Umbilical cord (tissue), 1 donor: ENCODE measurements at regions not wholly inside any gene's neighbourhood (a gene's known extent, or its start where the extent isn't known, plus 50 kb on each side); places are given as distances from the start of the nearest gene placed in this dataset.
A peak's percentile ranks its signal among the peaks of the same experiment; 100 is the strongest.

Experiments
- DNase-seq: peaks from one replicate; pipeline ENCODE4 v3.0.0-alpha.2; 2015; ENCODE audit warnings: low spot score

DNA sequence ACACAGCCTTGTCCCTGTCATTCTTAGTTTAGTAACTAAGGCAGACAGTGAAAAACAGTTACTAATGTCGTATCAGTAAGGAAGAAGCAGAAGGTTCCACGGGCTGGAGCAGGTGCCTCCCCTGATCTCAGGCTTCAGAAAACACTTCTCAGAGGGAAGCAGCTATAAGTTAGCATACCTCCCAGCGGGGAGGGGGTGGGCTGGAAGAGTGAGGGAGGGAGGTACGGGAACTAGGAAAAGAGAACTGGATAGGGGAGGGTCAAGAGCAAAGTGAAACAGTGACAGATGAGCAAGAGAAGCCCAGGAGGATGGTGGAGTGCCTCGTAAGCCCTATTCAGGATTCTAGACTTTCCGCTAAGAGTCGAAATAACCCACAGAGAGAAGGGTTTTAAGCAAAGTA, 186.3 kb upstream of the XYLT1 start:
- DNase-seq, result no peak

DNA sequence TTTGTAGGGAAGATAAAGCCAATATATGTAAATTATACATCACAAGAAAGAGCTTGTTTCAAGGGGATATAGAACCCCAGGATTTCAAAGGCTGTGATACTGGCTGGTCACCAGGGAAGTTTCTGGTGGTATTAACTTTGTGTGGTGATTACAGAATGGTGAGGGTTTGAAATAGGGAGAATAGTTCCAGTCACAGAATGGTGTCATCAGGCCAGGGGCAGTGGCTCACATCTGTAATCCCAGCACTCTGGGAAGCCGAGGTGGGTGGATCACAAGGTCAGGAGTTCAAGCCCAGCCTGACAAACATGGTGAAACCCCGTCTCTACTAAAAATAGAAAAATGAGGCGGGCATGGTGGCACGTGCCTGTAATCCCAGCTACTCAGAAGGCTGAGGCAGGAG, 183.8 kb upstream of the XYLT1 start:
- peak; percentile 73 for DNase-seq

DNA sequence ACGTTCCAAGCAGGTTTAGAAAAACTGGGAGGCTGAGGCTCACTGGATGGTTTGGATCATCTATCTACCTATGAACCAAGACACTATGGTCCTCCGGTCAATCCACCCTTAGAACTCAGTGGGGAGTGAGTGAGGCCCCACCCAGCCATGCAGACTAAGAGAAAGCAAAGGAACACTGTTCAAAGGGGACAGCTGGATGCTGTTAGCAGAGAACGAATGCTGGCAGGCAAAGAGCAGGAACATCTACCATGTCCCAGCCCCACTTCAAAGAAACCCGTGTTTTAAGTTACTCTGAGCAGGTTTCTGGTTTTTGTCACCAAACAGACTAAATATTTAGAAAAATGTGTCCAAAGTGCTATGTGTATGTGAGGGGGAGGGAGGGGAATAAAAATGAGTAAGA, 183.4 kb upstream of the XYLT1 start:
- no peak for DNase-seq

DNA sequence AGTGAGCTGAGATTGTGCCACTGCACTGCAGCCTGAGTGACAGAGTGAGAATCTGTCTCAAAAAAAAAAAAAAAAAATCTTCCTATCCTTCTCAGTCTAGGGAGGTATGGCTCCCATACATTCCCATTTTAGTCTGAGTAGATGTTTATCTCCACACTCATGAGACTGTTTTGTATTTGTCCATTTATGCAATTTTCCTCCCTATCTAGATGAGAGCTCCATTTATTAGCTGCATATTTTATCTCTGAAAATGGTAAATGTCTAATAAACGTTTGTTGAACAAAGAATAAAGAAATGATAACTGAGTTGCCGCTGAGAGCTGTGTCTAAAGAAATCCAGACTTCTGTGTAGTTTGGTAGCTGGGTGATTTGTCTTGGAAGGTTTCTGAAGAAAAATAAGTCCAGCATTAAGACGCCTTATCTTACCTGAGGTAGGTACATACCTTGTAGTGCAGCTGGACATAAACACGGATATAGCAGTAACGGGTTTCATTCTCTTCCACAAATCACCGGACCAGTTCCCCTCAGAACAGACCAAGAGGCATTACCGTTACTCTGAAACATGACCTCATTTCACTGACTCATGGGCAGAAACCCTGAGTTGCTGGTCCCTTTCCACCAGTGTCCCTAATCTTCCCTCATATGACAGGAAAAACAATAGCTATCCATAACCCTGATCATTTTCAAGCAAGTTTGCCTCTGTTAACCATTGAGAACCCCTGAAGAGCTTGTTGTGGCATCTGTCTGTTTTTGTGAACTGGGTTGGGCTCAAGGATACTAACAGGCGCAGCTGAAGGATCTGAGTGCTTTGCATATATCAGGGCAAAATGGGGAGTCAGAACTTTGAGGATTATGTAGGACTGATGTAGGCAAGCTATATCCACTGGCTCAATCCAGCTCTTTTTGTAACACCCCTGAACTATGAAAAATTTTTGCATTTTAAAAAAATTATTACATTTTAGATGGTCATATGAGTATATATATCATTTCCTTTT, 177.4 kb upstream of the XYLT1 start:
- peak; percentile 22 for DNase-seq

DNA sequence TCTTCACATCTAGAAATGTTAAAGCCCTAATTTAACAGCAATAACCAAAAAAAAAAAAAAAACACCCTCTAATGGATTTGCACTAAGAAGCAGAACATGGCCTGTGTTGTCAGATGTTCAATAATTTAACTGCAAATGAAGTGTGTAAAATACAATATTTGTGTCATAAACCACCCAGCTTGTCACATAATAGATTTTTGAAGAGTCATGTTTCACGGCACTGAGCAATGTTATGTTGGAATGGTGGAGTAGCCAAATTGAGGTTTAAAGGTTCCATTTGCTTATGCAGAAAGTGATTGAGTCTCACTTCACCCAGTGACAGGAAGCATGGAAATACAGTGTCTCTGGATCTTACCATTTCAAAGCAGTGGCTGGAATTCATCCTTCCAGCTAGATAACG, 173.2 kb upstream of the XYLT1 start:
- DNase-seq, result no peak

DNA sequence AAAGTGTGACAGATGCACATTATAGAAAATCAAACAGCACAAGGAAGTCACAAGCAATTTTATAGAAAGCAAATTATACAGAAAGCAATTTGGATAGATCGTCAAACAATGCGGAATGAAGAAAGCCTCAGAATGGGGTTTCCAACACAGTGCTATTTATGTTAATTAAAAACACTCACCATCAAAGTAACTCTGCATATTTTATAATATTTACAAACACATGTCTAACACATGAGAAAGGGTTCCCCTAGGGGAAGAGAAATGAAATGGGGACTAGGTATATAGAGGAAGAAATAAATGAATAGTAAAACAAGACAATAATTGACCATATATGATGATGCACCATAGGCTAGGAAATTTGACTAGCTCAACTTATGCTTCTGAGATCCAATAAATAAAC, 171.2 kb upstream of the XYLT1 start:
- no peak for DNase-seq

DNA sequence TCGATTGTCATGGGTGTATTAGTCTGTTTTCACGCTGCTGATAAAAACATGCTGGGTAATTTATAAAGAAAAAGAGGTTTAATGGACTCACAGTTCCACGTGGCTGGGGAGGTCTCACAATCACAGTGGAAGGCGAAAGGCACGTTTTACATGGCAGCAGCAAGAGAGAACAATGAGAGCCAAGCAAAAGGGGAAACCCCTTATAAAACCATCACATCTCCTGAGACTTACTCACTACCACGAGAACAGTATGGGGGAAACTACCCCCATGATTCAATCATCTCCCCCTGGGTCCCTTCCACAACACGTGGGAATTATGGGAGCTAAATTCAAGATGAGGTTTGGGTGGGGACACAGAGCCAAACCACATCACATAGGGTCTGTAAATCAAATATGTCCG, 167.4 kb upstream of the XYLT1 start:
- no peak for DNase-seq

DNA sequence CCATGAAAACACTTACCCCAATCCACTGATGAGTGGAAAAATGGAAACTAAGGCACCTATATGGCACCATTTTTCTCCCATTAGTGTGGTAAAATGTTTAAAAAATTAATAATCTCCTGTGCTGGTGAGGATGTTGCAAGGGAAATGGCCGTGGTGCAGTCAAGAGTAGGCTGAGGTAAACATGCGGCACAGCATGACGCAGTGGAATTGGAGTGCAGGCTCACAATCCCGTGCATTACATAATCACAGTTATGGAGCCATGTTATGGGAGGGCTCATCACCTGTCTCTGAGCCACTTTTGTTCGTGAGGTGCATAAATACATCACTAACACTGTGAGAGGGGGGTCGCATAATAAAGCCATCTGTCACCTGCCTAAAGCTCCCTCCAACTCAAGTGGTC, 164.4 kb upstream of the XYLT1 start:
- no peak for DNase-seq

DNA sequence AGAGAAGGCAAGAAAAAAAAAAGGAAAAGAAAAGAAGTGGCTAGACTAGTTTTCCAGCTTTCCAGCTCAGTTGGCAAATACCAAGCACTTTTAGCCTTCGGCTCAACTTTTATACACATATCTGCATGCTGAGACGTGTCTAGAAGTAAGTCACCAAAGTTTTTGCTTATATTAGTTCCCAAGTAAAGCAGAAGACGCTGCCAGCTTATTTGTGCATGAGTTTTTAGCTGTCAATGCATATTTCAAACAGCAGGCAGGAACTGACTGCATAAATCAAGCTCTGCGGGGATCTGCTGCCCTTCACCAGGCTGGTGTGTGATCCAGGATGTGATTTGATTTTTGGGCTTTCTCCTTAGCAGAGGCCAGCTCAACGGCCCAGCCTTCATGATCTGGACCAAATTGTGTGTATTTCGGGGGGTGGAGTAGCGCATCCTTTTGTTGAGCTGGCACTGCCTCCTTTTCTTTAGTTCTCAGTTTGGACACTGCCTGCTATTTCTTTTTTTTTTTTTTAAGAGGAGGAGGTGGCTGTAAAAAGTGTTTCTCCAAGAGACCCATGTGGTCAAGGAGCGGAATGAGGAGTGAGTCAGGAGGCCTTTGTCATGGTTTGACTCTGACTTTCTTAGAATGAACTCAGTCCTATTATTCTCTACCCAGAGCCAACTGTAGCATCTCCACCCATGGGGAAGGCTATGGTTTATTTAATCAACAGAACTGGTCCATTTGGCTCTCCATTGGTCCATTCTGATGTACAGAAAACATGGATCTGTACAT, 162.6 kb upstream of the XYLT1 start:
- DNase-seq, result peak; percentile 60

DNA sequence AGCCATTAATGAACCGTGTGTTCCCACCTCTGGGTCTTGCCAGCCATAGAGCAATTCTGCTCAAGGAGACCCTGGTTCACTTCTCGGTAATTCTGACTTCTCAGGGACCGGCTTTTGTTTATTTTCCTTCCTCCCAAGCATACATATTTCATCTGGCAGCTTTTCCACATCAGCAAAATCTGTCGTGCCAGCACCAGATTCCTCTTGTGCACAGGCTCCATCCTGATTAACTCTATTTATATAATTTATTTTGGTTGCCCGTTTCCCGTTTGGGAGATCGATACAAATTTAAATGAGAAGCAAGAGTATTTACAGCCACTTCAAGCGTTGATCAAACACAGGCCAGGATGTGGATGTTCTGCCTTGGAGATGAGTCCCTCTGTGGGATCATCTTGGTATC, 161.9 kb upstream of the XYLT1 start:
- DNase-seq, result no peak

DNA sequence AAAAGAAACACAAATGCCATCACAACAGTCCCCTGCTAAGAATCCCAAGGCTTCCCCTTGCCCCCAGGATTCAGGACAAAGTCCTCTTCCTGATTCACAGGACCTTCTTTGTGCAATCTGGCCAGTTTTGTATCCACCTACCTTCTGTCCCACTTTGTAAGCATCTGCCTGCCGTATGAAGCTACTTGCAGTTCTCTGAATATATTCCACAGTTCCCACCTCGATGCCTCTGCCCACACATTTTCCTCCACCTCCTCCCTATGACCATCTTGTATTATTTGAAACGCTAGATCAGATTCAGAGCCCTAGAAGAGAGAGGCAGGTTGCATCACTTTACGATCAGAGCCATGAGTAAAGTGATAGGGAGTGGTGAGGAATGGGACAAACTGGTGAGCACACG, 159.2 kb upstream of the XYLT1 start:
- DNase-seq, result no peak

DNA sequence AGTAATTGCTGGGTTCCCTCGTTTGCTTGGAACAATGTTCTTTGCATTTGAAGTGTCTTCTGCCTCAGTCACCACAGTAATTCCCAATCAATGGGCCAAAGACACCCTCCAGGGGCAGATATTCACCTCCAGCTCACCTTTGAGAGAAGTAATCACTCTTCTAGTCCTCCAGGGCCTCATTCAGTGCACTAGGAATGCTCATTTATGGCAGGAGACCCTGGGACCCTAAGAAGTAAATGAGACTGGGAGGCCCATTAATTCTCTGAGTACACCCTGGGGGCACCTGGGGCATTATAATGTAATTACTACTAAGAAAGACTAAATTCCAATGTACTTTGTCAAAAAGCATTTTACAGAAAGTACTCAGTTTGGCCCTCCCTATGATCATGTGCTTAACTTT, 158.2 kb upstream of the XYLT1 start:
- no peak for DNase-seq

DNA sequence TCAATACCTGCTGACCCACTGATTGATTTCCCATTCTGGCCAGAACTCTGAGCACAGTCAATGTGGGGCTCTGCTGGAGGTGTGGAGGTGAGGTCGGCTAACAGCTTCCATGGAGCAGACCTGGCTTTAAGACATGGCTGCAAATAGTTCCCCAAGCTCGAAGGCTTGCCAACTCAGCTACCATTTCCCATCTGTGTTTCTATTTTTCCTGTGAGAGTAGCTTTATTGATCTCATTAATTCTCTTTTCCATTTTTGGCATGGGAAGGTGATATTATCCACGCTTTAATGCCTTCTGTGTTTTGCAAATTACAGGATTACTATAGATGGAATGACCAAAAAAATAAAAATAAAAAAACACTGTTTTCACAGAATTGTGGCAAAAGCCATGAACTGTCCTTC, 151.6 kb upstream of the XYLT1 start:
- DNase-seq, result no peak

DNA sequence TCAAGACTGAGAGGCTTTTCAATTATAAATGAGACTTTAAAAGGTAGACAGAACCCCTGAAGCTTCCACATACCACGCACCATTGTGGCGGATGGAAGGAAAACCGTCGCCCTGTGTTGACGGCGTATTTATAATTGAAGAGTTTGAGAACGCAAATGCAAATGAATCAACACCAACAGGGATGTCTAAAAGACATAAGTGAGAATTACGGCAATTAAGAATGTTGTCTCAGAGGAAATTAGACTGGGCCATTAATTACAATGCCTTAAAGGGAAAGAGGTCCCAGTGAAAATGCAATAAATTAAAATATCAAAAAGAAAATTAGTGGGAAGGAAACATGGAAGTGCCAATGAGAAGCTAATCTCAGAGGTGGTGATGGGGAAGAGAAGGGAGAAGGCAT, 148.5 kb upstream of the XYLT1 start:
- DNase-seq, result no peak

DNA sequence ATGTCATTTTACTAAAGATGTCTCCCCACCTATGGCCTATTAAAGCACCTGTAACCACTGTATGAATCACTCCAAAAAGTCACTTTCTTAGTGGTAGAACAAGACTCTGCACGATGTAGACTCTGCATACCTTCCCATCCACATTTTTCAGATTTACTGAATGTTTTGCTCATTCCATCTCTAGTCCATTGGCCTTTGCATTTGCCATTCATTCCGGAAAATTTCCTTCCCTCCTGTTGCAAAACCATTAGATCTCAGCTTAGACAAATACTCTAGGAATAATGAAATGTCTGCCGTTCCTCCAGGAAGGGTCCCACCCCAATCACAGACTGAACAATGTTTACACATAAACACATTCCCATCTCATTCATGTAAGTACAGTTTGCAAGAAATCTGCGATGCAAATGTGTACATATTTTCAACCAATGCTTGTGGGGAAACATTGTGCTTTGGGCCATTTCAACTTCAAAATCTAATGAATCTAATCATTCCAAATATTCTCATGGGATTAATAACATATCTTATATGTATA, 146.3 kb upstream of the XYLT1 start:
- no peak for DNase-seq

DNA sequence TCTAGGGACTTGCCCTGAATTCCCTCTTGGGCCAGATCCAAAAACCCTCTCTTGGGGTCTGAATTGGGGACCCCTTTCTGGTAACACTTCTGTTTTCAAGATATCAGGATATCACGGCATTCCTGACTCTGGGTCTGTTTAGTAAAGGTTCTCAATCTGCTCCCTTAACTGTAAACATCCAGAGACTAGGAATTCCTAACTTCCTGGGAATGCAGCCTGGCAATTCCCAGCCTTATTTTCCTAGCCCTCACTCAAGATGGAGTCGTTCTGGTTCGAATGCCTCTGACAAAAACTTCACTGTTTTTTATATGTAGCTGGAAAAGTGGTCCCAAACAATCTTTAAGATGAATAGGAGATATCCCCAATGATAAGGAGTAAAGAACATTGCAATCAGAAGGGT, 141.6 kb upstream of the XYLT1 start:
- no peak for DNase-seq

DNA sequence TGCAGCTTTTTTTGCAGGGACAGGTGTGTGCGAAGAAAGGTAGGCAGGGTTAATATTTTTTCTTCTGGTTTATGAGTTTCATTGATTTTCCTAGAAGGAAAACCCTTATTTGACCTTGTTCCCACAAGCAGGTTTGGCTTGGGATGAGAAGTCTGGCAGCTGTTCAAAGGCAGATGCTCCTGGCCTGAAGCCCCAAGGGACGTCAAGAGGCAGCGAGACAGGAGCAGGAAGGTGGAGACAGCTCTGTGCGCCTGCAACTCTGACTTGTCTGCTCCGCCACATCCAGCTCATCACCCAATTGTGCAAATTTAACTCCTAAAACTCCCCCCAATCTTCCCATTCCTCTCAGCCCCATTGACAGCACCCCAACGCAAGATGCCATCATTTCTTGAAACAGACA, 136.8 kb upstream of the XYLT1 start:
- DNase-seq, result peak; percentile 32

DNA sequence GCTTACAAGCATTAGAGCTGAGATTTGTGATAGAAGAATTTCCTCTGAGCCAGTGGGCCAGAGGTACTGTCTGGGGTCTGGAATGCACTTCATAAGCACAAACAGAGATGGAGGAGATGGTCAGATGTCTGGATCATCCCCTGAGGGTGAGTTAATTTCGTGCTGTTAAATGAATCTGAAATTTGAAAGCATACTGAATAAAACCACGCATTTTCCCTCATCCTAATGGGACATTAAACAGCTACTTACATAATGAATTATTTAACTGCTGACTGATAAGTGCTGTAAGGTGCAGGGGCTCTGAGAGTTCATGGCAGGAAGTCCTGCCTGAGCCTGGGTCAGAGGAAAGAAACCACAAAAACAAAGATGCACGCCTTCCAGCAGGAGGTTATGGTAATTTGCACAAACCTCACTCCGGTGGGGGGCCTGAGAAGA, 136.3 kb upstream of the XYLT1 start:
- DNase-seq, result peak; percentile 46

DNA sequence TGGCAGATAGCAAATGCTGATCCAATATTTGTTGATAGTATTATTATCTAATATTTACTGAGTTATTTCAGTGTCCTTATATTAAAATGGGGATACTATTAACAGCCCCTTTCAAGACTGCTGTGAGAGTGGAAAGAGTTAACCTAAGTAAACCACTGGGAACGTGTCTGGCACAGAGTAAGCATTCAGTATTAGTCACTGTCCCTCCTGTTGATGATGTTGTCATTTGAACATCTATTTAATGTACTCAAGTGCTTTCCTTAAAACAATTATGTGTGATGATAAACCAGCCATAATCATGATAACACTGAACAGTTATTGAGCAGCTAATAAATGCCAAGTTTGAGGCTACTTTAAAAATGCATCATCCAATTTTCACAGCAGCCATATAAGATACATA, 135.7 kb upstream of the XYLT1 start:
- no peak for DNase-seq

DNA sequence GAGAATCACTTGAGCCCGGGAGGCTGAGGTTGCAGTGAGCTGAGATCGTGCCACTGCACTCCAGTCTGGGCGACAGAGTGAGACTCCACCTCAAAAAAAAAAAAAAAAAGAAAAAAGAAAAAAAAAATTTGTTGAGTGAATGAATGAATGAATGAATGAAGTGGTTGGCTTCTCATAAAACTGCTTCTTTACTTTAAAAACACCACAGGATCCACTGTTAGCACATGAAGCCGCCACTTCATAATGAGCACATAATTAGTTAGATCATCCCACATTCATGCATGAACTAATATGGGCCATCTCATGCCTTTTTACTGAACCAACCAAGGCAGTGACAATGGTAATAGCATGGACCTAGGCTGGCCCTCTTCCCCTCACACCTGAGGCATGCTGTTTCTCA, 135.0 kb upstream of the XYLT1 start:
- DNase-seq, result no peak

DNA sequence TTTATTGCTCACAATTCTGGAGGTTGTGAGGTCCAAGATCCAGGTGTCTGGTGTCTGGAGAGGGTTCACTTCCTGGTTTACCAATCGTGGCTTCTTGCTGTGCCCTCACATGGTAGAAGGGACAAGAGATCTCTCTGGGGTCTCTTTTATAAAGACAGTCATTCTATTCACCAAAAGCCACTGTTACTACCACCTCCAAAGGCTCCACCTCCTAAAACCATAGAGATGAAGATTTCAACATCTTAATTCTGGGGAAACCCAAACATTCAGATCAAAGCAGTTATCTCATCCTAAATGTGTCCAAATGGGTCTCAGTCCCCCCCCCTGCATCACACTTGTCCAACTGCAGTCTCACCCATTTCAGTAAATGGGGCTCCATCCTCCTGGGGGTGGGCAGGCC, 132.9 kb upstream of the XYLT1 start:
- DNase-seq, result no peak

DNA sequence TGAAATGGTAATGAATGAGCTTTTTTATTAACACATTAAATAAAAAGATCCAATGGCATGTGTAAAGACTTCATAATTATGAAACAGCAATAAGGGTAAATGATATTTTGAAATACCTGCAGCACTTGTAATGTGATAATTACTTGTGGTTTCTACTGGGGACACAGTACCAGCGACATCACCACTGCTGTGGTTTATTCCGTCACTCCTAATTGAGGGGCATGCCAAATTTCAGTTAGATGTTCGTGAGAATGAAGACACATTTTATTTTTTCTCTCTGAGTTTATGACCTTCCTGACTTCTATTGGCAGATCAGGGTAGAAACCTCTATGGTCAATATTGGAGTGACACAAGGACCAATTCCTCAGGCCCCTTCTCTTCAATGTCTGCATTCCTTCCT, 131.9 kb upstream of the XYLT1 start:
- no peak for DNase-seq

DNA sequence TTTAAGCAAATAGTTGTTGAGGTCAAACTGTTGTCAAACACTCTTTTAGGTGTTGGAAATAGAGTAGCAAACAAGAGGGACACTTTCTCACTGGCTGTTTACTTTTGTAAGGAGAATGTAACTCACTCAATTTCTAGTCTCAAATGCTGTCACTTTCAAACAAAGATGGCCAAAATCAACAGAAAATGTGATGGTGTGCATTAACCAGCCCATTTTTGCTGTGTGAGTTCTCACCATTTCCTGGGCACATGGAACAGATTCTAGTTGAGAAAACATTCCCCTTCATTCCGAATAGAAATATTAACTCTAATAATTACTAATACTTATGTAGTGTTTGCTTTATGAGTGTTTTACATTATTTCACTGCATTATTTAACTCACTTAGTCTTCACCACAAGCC, 128.2 kb upstream of the XYLT1 start:
- DNase-seq, result no peak
